ENCODE measurements at regions not wholly inside any gene's neighbourhood (a gene's known extent, or its start where the extent isn't known, plus 50 kb on each side); places are given as distances from the start of the nearest gene placed in this dataset.

DNA sequence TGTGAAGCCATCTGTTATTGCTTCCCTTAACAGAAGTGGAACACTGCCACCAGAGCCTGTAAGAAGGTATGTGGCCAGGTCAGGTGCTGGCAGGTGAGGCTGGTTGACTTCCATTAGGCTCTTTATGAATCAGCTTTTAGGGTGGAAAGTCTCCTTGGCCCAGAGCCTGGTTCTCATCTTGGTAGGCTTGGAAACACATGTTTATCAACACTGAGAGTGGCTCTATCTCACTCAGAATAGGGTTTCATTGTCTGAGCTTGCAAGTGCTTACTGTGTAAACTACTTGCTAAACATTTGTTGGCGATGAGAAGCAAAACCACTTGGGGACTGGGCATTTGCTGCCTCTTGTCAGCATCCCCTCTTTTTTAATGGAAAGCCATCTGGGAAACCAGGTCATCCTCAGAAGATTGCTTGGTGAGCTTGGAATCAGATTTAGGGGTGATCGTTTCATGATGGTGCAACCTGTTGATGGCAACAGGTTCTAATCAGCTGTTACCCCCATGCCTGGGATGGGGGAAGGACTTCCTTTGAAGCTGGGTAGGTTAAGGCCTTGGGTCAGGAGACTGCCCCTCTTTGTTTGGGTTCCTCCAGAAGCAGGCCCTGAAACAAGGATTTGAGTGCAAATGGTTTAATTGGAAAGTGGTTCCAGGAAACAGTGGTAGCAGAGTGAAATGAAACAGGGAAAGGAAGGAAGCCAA, 75.0 kb upstream of the AMPD3 start:
- no peak overlapping the region for H3K4me2 ChIP-seq (ENCODE audit: extremely low read depth, insufficient read depth, low read length)
- H3K79me2 ChIP-seq (ENCODE audit: control insufficient read depth, insufficient read depth, low read length) = no peaks in the 10 kb centered on the region
- no peak overlapping the region for H2AFZ ChIP-seq (ENCODE audit: low read length)
- no peaks in the 10 kb centered on the region for H3K36me3 ChIP-seq (ENCODE audit: control insufficient read depth, insufficient read depth, low read length)
- no peaks in the 10 kb centered on the region for H3K9me3 ChIP-seq (ENCODE audit: control insufficient read depth, insufficient read depth, low read depth, low read length)
- no peaks in the 10 kb centered on the region for H3K27me3 ChIP-seq (ENCODE audit: control insufficient read depth, insufficient read depth, low read length)
- H3K9ac ChIP-seq (ENCODE audit: insufficient read depth, low read length) = no peak overlapping the region
- TF ChIP-seq, protein P1, sequence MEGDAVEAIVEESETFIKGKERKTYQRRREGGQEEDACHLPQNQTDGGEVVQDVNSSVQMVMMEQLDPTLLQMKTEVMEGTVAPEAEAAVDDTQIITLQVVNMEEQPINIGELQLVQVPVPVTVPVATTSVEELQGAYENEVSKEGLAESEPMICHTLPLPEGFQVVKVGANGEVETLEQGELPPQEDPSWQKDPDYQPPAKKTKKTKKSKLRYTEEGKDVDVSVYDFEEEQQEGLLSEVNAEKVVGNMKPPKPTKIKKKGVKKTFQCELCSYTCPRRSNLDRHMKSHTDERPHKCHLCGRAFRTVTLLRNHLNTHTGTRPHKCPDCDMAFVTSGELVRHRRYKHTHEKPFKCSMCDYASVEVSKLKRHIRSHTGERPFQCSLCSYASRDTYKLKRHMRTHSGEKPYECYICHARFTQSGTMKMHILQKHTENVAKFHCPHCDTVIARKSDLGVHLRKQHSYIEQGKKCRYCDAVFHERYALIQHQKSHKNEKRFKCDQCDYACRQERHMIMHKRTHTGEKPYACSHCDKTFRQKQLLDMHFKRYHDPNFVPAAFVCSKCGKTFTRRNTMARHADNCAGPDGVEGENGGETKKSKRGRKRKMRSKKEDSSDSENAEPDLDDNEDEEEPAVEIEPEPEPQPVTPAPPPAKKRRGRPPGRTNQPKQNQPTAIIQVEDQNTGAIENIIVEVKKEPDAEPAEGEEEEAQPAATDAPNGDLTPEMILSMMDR (conservative IDR thresholded peaks at IDR 0.05 in 1 of 2, IDR thresholded peaks at IDR 0.05 in 1 of 2; ENCODE audit: low read depth in 1 of 2, low read length in 2 of 2) = no peak
- no peak for TF ChIP-seq EZH2 (IDR thresholded peaks at IDR 0.05; ENCODE audit: low read length, missing control alignments)
- peaks cover 24% of the 10 kb centered on the region for H3K4me1 ChIP-seq (ENCODE audit: control insufficient read depth, extremely low read depth, insufficient read depth, low read length)
- no peaks in the 10 kb centered on the region for H4K20me1 ChIP-seq (ENCODE audit: control insufficient read depth, extremely low read depth, insufficient read depth, low read length)
- peak in 1 of 2 donors; percentile 60 for DNase-seq (ENCODE audit: low read depth in 2 of 2)
- H3K4me3 ChIP-seq (replicated peaks in 1 of 4; ENCODE audit: control extremely low read depth in 1 of 4, insufficient read depth in 1 of 4, low read depth in 3 of 4, low read length in 4 of 4) = no peak overlapping the region
- H3K27ac ChIP-seq (ENCODE audit: insufficient read depth, low read length) = peak overlapping the region; percentile 66

DNA sequence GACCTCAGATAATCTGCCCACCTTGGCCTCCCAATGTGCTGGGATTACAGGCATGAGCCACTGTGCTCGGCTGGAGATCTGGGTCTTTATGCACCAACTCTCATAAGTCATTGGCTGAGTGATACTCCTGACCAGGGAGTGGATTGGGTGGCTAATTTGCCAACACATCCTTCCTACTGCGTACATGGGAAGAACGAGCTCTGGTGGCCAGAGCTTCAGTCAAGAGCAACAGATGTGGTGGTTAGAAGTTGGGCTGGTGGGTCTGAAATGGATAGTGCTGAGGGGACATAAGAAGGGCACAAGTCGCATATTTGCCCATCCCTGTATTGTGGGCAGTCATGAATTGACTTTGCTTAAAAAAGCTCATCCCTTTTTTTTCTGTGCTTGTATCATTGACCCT, 74.1 kb upstream of the AMPD3 start:
- no peaks in the 10 kb centered on the region for H3K27me3 ChIP-seq (ENCODE audit: control insufficient read depth, insufficient read depth, low read length)
- no peaks in the 10 kb centered on the region for H3K36me3 ChIP-seq (ENCODE audit: control insufficient read depth, insufficient read depth, low read length)
- no peak overlapping the region for H3K4me2 ChIP-seq (ENCODE audit: extremely low read depth, insufficient read depth, low read length)
- DNase-seq (ENCODE audit: low read depth in 2 of 2) = no peak
- H3K9ac ChIP-seq (ENCODE audit: insufficient read depth, low read length) = no peak overlapping the region
- H4K20me1 ChIP-seq (ENCODE audit: control insufficient read depth, extremely low read depth, insufficient read depth, low read length) = no peaks in the 10 kb centered on the region
- H2AFZ ChIP-seq (ENCODE audit: low read length) = no peak overlapping the region
- peaks cover 23% of the 10 kb centered on the region for H3K4me1 ChIP-seq (ENCODE audit: control insufficient read depth, extremely low read depth, insufficient read depth, low read length)
- no peak for TF ChIP-seq EZH2 (IDR thresholded peaks at IDR 0.05; ENCODE audit: low read length, missing control alignments)
- TF ChIP-seq, protein P1 (conservative IDR thresholded peaks at IDR 0.05 in 1 of 2, IDR thresholded peaks at IDR 0.05 in 1 of 2; ENCODE audit: low read depth in 1 of 2, low read length in 2 of 2) = no peak
- no peaks in the 10 kb centered on the region for H3K79me2 ChIP-seq (ENCODE audit: control insufficient read depth, insufficient read depth, low read length)
- H3K4me3 ChIP-seq (replicated peaks in 1 of 4; ENCODE audit: control extremely low read depth in 1 of 4, insufficient read depth in 1 of 4, low read depth in 3 of 4, low read length in 4 of 4) = no peak overlapping the region
- H3K9me3 ChIP-seq (ENCODE audit: control insufficient read depth, insufficient read depth, low read depth, low read length) = no peaks in the 10 kb centered on the region
- H3K27ac ChIP-seq (ENCODE audit: insufficient read depth, low read length) = peak overlapping the region; percentile 5

DNA sequence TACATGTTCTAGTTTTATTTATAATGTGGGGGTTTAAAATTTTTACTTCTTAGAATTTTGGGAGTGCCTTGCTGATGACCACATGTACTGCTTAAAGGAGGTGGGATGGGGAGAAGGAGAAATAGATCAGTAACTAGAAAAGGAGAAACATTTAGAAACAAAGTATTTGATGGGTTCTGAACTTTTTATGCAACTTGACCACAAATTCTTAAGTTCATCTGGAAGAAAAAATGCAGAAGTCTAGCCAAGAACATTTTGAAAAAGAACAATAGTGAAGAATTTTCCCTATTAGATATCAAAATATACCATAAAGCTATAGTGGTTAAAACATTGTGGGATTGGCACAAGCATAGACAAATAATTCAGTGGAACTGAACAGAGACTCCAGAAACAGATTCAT, 73.3 kb upstream of the AMPD3 start:
- no peaks in the 10 kb centered on the region for H3K79me2 ChIP-seq (ENCODE audit: control insufficient read depth, insufficient read depth, low read length)
- H3K36me3 ChIP-seq (ENCODE audit: control insufficient read depth, insufficient read depth, low read length) = no peaks in the 10 kb centered on the region
- H4K20me1 ChIP-seq (ENCODE audit: control insufficient read depth, extremely low read depth, insufficient read depth, low read length) = no peaks in the 10 kb centered on the region
- no peak overlapping the region for H3K9ac ChIP-seq (ENCODE audit: insufficient read depth, low read length)
- no peak overlapping the region for H3K4me3 ChIP-seq (replicated peaks in 1 of 4; ENCODE audit: control extremely low read depth in 1 of 4, insufficient read depth in 1 of 4, low read depth in 3 of 4, low read length in 4 of 4)
- H3K27me3 ChIP-seq (ENCODE audit: control insufficient read depth, insufficient read depth, low read length) = no peaks in the 10 kb centered on the region
- no peak overlapping the region for H3K27ac ChIP-seq (ENCODE audit: insufficient read depth, low read length)
- DNase-seq (ENCODE audit: low read depth in 2 of 2) = peak in 1 of 2 donors; percentile 77
- peaks cover 28% of the 10 kb centered on the region for H3K4me1 ChIP-seq (ENCODE audit: control insufficient read depth, extremely low read depth, insufficient read depth, low read length)
- no peaks in the 10 kb centered on the region for H3K9me3 ChIP-seq (ENCODE audit: control insufficient read depth, insufficient read depth, low read depth, low read length)
- TF ChIP-seq, protein P1 (conservative IDR thresholded peaks at IDR 0.05 in 1 of 2, IDR thresholded peaks at IDR 0.05 in 1 of 2; ENCODE audit: low read depth in 1 of 2, low read length in 2 of 2) = no peak
- TF ChIP-seq EZH2 (IDR thresholded peaks at IDR 0.05; ENCODE audit: low read length, missing control alignments) = no peak
- H2AFZ ChIP-seq (ENCODE audit: low read length) = no peak overlapping the region
- no peak overlapping the region for H3K4me2 ChIP-seq (ENCODE audit: extremely low read depth, insufficient read depth, low read length)

All from fibroblast of lung (primary cell).